ENCODE measurements at regions not wholly inside any gene's neighbourhood (a gene's known extent, or its start where the extent isn't known, plus 50 kb on each side); places are given as distances from the start of the nearest gene placed in this dataset.

GRCh38 chr14:51432302-51432948, 192.4 kb downstream of the TMX1 start:
- Histone ChIP-seq H2AFZ (no peak overlapping the region), H3K27ac (no peak overlapping the region), H3K4me1 (replicated peaks; ENCODE audit: insufficient read depth) (no peaks in the 10 kb centered on the region), H4K20me1 (ENCODE audit: insufficient read depth) (no peaks in the 10 kb centered on the region), H3K79me2 (ENCODE audit: low read depth) (no peaks in the 10 kb centered on the region), H3F3A (ENCODE audit: insufficient read depth, low read depth) (no peaks in the 10 kb centered on the region), H3K9me3 (ENCODE audit: insufficient read depth, low read depth) (0 out of 2 replicates have a peak, but pooled peaks cover 4% of the 10 kb centered on the region), H3K4me2 (no peak overlapping the region), H3K27me3 (ENCODE audit: insufficient read depth, low read depth) (no peaks in the 10 kb centered on the region), H3K4me3 (no peak overlapping the region), H3K9me2 (ENCODE audit: insufficient read depth) (no peaks in the 10 kb centered on the region), H3K36me3 (ENCODE audit: low read depth) (no peaks in the 10 kb centered on the region)
- no TSS peak for BruUV-seq (replicated peaks)
- no peak for TF ChIP-seq EZH2 (IDR thresholded peaks at IDR 0.05; ENCODE audit: low read depth)
- TF ChIP-seq, protein P1, sequence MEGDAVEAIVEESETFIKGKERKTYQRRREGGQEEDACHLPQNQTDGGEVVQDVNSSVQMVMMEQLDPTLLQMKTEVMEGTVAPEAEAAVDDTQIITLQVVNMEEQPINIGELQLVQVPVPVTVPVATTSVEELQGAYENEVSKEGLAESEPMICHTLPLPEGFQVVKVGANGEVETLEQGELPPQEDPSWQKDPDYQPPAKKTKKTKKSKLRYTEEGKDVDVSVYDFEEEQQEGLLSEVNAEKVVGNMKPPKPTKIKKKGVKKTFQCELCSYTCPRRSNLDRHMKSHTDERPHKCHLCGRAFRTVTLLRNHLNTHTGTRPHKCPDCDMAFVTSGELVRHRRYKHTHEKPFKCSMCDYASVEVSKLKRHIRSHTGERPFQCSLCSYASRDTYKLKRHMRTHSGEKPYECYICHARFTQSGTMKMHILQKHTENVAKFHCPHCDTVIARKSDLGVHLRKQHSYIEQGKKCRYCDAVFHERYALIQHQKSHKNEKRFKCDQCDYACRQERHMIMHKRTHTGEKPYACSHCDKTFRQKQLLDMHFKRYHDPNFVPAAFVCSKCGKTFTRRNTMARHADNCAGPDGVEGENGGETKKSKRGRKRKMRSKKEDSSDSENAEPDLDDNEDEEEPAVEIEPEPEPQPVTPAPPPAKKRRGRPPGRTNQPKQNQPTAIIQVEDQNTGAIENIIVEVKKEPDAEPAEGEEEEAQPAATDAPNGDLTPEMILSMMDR (conservative IDR thresholded peaks at IDR 0.05) = no peak
- CTCF ChIA-PET = no interaction called here
- DNase-seq = no peak
- intact Hi-C loops (cut with micrococcal nuclease; ENCODE audit: unreplicated experiment) = no loop called here
- POLR2A ChIA-PET (ENCODE audit: unreplicated experiment) = interaction anchor here (0.5 kb wide), 1 partner anchor 83 kb away, joined by 6 read pairs; no protein-coding TSS in a partner anchor

DNA sequence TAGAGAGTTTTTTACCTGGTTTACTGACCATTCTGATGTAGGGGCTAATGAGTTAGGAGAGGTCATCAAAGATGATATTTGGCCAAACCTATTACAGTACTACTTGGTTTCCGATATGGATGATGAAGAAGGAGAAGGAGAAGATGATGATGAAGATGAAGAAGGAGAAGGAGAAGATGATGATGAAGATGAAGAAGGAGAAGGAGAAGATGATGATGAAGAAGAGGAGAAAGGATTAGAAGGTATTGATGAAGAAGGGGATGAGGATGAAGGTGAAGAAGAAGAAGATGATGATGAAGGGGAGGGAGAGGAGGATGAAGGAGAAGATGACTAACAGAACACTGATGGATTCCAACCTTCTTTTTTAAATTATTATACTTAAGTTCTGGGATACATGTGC, 196.6 kb downstream of the TMX1 start:
- peaks cover 3% of the 10 kb centered on the region; the same call in 1 of the 2 replicates for H3F3A ChIP-seq (ENCODE audit: insufficient read depth, low read depth)
- 0 out of 2 replicates have a peak, but pooled peaks cover 4% of the 10 kb centered on the region for H3K9me2 ChIP-seq (ENCODE audit: insufficient read depth)
- no peak overlapping the region for H3K4me3 ChIP-seq
- H3K79me2 ChIP-seq (ENCODE audit: low read depth) = no peaks in the 10 kb centered on the region
- H3K9me3 ChIP-seq (ENCODE audit: insufficient read depth, low read depth) = 0 out of 2 replicates have a peak, but pooled peaks cover 4% of the 10 kb centered on the region
- H3K27me3 ChIP-seq (ENCODE audit: insufficient read depth, low read depth) = no peaks in the 10 kb centered on the region
- CTCF ChIA-PET = no interaction called here
- no peak overlapping the region for H3K27ac ChIP-seq
- no peak overlapping the region for H3K4me2 ChIP-seq
- peaks cover 14% of the 10 kb centered on the region for H3K4me1 ChIP-seq (replicated peaks; ENCODE audit: insufficient read depth)
- H4K20me1 ChIP-seq (ENCODE audit: insufficient read depth) = no peaks in the 10 kb centered on the region
- POLR2A ChIA-PET (ENCODE audit: unreplicated experiment) = no interaction called here
- intact Hi-C loops (cut with micrococcal nuclease; ENCODE audit: unreplicated experiment) = no loop called here
- no TSS peak for BruUV-seq (replicated peaks)
- H3K36me3 ChIP-seq (ENCODE audit: low read depth) = no peaks in the 10 kb centered on the region
- TF ChIP-seq, protein P1 (conservative IDR thresholded peaks at IDR 0.05) = no peak
- no peak for TF ChIP-seq EZH2 (IDR thresholded peaks at IDR 0.05; ENCODE audit: low read depth)
- DNase-seq = no peak
- H2AFZ ChIP-seq = no peak overlapping the region

GRCh38 chr14:51439896-51440295, 199.8 kb downstream of the TMX1 start:
- no peak for DNase-seq
- Histone ChIP-seq H4K20me1 (ENCODE audit: insufficient read depth) (no peaks in the 10 kb centered on the region), H3K9me3 (ENCODE audit: insufficient read depth, low read depth) (0 out of 2 replicates have a peak, but pooled peaks cover 4% of the 10 kb centered on the region), H3K4me1 (replicated peaks; ENCODE audit: insufficient read depth) (peaks cover 45% of the 10 kb centered on the region), H3K4me3 (no peak overlapping the region), H3K4me2 (no peak overlapping the region), H3K36me3 (ENCODE audit: low read depth) (no peaks in the 10 kb centered on the region), H3K27ac (no peak overlapping the region), H3K79me2 (ENCODE audit: low read depth) (no peaks in the 10 kb centered on the region), H2AFZ (no peak overlapping the region), H3F3A (ENCODE audit: insufficient read depth, low read depth) (peaks cover 29% of the 10 kb centered on the region), H3K9me2 (ENCODE audit: insufficient read depth) (0 out of 2 replicates have a peak, but pooled peaks cover 4% of the 10 kb centered on the region), H3K27me3 (ENCODE audit: insufficient read depth, low read depth) (no peaks in the 10 kb centered on the region)
- intact Hi-C loops (cut with micrococcal nuclease; ENCODE audit: unreplicated experiment) = loop anchor here (5.0 to 10.0 kb wide), 3 partner anchors 107 to 337 kb away; no protein-coding TSS in a partner anchor
- POLR2A ChIA-PET (ENCODE audit: unreplicated experiment) = no interaction called here
- BruUV-seq (replicated peaks) = no TSS peak
- CTCF ChIA-PET = no interaction called here
- TF ChIP-seq, protein P1 (conservative IDR thresholded peaks at IDR 0.05) = no peak

All from PC-9 (cell line).